Right forelimb (tissue), 1 donor: ENCODE measurements at regions not wholly inside any gene's neighbourhood (a gene's known extent, or its start where the extent isn't known, plus 50 kb on each side); places are given as distances from the start of the nearest gene placed in this dataset.
"Not testable (repeated sequence)": the region's sequence is repeated elsewhere in the genome, so short reads cannot be mapped to it uniquely, and the experiment has no call there.

Source experiments
- DNase-seq: peaks from one replicate; pipeline ENCODE4 v3.0.0-alpha.2; 2018

GRCh38 chrX:122833230-122833629, 350.8 kb upstream of the GRIA3 start:
- no peak for DNase-seq

- DNase-seq: no peak
Measured at GRCh38 chrX:122835886-122836285, 348.2 kb upstream of the GRIA3 start.

GRCh38 chrX:122850326-122850725, 333.8 kb upstream of the GRIA3 start:
- DNase-seq: no peak

- no peak for DNase-seq
Measured at GRCh38 chrX:122856205-122856604, 327.9 kb upstream of the GRIA3 start.

- no peak for DNase-seq
Measured at GRCh38 chrX:122857734-122858133, 326.3 kb upstream of the GRIA3 start.

GRCh38 chrX:122863067-122863466, 321.0 kb upstream of the GRIA3 start:
- DNase-seq: no peak

GRCh38 chrX:122866532-122866931, 317.5 kb upstream of the GRIA3 start:
- no peak for DNase-seq

GRCh38 chrX:122868631-122869030, 315.4 kb upstream of the GRIA3 start:
- no peak for DNase-seq

- DNase-seq: no peak
Measured at GRCh38 chrX:122869171-122869570, 314.9 kb upstream of the GRIA3 start.

GRCh38 chrX:122878269-122878668, 305.8 kb upstream of the GRIA3 start:
- DNase-seq: no peak

- no peak for DNase-seq
Measured at GRCh38 chrX:122880952-122881351, 303.1 kb upstream of the GRIA3 start.

- DNase-seq: no peak
Measured at GRCh38 chrX:122890729-122891128, 293.3 kb upstream of the GRIA3 start.

GRCh38 chrX:122906726-122907125, 277.4 kb upstream of the GRIA3 start:
- DNase-seq: no peak

- DNase-seq: no peak
Measured at GRCh38 chrX:122907375-122907774, 276.7 kb upstream of the GRIA3 start.

GRCh38 chrX:122910697-122911096, 273.4 kb upstream of the GRIA3 start:
- no peak for DNase-seq

- no peak for DNase-seq
Measured at GRCh38 chrX:122913134-122913533, 270.9 kb upstream of the GRIA3 start.

- DNase-seq: no peak
Measured at GRCh38 chrX:122913764-122914163, 270.3 kb upstream of the GRIA3 start.

GRCh38 chrX:122914256-122914655, 269.8 kb upstream of the GRIA3 start:
- DNase-seq: no peak

GRCh38 chrX:122934131-122934530, 249.9 kb upstream of the GRIA3 start:
- DNase-seq: no peak

GRCh38 chrX:122940199-122940598, 243.9 kb upstream of the GRIA3 start:
- DNase-seq: no peak

- DNase-seq: no peak
Measured at GRCh38 chrX:122941806-122942205, 242.3 kb upstream of the GRIA3 start.

- no peak for DNase-seq
Measured at GRCh38 chrX:122943918-122944317, 240.2 kb upstream of the GRIA3 start.

GRCh38 chrX:122945328-122945727, 238.8 kb upstream of the GRIA3 start:
- DNase-seq: no peak

GRCh38 chrX:122972604-122973003, 211.5 kb upstream of the GRIA3 start:
- no peak for DNase-seq

- DNase-seq: no peak
Measured at GRCh38 chrX:122982521-122982920, 201.6 kb upstream of the GRIA3 start.

- DNase-seq: not testable (repeated sequence)
Measured at GRCh38 chrX:123002844-123003243, 181.2 kb upstream of the GRIA3 start.
